HG03342 (cell line): ENCODE measurements at regions not wholly inside any gene's neighbourhood (a gene's known extent, or its start where the extent isn't known, plus 50 kb on each side); places are given as distances from the start of the nearest gene placed in this dataset.

Experiments used
- ATAC-seq: cut with Tn5 transposase; IDR thresholded peaks from one replicate; pipeline ENCODE4 v1.9.1; 2021; ENCODE audit warnings: mild to moderate bottlenecking, moderate library complexity; ENCODE audit not compliant: unreplicated experiment

DNA sequence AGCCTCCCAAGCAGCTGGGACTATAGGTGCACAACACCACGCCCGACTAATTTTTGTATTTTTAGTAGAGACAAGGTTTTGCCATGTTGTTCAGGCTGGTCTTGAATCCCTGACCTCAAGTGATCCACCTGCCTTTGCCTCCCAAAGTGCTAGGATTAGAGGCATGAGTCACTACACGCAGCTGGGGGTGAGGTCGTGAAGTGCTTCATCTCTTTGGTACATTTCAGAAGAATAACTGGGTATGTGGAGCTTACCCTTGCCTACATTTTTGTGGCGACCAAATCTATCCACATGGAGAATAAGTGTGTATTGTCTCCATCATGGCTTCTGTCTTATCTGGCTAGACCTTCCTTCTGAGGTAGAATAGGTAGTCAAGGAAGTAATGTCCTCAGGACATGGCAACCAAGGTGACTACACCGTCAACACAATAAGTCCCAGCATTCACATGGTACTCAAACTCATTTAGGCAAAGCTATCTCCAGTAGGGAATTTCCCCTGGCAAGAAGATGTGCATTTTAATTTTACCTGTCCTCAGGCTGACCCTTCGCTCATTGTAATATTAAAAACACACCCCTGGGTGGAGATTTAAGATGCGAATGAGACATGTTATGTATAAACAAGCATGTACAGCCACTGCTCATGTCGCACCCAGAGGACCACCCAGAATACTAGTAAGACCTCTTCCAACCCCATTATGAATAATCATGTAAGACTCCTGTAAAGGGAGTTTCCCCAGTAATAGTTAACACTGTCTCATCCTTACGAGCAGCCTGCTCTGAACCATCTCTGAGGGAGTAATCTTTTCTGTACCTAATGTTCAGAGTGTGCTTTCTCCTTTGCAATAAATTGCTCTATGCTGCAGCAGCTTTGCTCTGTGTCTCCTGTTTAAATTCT lies 1173.2 kb downstream of the TAF11L14 start:
- no peak for ATAC-seq

DNA sequence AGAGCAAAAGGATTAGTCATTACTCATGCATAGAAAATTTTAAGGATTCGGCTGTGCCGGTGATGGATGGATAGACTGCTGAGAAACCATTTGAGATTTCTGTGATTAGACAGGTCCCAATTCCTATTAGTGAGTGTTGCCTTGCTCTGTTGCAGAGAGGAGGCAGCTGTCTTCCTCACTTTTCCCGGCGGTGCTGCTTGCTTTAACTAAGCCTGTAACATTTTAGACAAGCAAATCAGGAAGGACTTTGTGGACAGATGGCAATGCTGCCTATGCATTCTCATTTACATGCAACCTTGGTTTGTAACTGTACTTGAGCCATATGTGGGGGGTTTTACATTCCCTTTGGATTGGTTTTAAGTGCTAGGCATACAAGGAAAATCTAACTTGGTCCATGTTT lies 1176.3 kb downstream of the CDH18 start:
- ATAC-seq = no peak

DNA sequence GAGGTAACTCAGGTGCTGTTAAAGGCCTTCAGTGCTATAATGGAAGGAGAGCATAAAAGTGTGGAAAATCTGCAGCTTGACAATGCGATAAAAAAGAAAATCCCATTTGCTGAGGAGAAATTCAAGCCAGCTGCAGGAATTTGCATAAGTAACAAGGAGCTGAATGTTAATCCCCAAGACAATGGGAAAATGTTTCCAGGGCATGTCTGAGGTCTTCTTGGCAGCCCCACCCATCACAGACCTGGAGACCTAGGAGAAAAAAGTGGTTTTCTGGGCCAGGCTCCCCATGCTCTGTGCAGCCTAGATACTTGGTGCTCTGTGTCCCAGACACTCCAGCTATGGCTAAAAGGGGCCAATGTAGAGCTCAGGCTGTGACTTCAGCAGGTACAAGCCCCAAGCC lies 1159.6 kb downstream of the CDH18 start:
- ATAC-seq = no peak

DNA sequence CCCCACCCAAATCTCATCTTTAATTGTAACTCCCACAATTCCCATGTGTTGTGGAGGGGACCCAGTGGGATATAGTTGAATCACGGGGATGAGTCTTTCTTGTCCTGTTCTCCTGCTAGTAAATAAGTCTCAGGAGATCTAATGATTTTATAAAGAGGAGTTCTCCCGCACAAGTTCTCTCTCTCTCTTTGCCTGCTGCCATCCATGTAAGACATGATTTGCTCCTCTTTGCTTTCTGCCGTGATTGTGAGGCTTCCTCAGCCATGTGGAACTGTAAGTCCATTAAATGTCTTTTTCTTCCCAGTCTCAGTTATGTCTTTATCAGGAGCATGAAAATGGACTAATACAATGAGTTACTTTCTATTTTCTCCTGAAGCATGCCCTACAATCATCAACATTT lies 1158.5 kb downstream of the CDH18 start:
- no peak for ATAC-seq

DNA sequence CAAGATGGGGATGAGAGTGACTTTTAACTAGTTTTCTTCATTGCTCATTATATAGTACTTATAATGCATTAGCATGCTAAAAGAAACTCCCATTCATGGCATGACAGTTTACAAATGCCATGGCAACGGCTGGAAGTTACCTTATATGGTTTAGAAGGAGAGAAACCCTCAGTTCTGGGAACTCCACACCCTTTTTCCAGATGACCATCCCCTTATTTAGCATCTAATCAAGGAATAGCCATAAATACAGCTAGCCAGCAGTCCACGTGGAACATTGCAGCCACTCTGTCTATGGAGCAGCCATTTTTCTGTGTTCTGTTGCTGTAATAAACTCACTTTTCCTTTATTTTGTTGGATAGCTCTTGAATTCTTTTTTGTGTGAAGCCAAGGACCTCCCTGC lies 1137.8 kb downstream of the CDH18 start:
- no peak for ATAC-seq

DNA sequence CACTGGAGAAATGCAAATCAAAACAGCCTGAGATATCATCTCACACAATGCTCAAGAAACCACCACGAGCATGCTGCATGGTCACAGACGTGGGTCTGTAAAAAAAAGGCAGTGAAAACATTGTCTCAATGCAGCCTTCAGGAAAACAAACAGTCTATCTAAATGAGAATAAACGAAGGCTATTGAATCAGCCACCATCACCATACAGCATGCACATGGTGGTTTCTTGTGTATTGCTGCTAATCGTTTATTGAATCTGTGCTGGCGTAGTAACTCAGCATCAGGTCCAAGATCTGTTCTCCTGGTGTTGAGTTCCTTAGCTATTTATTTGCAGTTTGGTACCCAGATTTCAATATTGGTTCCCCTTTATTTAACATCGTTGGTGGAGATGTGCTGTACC lies 1115.0 kb downstream of the CDH18 start:
- ATAC-seq = no peak

DNA sequence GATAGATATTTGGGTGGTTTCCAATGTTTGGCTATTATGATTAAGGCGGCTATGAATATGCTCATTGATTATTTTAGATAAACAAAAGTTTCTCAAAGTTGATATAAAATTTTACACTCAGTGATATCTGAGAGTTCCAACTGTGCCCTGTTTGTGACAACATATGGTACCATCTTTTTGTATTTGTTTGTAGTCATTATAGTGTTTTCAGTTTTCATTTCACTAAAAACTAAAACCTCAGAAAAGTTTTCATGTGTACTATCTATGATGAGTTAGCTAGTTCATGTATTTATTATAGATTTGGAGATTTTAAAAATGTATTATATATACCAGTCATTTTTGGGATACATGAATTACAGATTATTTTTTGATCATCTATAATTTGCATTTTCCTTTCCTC lies 1111.4 kb downstream of the CDH18 start:
- no peak for ATAC-seq

DNA sequence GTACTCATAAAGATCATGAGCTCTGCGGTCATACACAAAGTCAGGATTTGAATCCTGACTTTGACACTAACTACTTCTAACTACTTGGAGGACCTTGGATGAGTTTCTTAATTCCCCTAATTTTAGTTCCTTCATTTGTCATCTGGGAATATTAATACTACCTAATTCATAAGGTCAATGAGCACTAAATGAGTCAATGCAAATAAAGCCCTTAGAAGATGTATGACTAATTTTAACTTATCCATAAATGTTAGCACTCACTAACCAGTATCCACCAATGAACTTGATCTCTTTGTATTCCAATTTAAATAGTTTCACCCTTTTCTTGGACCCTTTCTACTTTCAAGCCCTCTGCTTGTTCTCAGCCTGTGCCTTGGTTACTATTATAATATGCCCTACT lies 1106.4 kb downstream of the CDH18 start:
- no peak for ATAC-seq

DNA sequence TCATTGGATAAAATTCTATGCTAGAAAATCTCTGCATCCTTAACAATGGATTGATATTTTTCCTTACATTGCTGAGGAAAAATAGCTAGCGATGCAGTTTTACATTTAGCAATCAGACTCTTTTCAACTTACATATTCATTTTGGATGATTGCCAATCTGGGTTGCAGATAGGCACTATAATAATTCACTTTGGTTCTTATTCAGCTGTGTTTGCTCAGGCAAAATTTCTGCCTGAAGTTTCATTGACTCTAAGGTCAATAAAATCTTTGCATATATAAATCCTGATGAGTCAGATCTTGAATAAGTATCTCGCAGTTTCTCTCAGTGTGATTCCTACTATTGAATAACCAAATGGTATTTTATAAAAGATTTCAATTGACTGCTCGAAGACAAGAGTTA lies 1105.8 kb downstream of the CDH18 start:
- ATAC-seq = no peak

DNA sequence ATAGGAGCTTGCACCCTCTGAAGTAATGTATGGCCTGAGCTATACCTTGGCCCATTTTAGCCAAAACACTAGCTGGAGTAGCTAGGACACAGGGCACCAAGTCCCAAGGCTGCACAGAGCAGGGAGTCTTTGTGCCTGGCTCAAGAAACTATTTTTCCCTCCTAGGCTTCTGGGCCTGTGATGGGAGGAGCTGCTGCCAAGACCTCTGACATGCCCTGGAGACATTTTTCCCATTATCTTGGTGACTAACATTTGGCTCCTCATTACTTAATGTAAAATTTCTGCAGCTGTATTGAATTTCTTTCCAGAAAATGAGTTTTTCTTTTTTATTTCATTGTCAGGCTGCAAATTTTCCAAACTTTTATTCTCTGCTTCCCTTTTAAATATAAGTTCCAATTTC lies 1099.2 kb downstream of the CDH18 start:
- no peak for ATAC-seq

DNA sequence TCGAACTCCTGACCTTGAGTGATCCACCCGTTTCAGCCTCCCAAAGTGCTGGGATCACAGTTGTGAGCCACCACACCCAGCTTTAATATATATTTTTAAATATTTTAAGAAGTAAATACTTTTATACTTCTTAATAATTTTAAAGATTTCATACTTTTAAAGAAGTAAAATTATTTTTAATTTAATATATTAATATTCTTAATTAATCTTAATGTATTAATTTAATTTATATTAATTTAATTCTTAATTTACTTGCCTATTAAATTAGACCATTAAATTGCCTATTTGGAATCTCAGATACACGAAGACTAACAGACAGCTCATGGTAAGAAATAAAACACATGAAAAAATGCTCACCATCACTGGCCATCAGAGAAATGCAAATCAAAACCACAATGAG lies 1087.4 kb downstream of the CDH18 start:
- no peak for ATAC-seq

DNA sequence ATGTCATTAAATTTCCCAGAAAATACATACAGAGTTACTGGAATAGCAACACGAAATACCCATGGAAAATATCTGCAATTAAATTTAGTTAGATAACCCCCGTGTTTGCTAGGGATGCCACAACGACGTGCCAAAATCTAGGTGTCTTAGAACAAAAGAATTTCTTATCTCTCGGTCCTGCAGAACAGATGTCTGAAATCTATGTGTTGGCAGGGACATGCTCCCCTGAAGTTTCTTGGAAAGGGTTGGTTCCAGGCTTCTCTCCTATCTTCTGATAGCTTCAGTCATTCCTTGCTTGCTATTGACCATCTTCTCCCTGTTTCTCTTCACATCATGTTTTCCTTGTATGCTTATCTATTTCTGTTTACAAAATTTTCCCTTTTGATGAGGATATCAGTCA lies 1067.0 kb downstream of the CDH18 start:
- ATAC-seq = no peak

DNA sequence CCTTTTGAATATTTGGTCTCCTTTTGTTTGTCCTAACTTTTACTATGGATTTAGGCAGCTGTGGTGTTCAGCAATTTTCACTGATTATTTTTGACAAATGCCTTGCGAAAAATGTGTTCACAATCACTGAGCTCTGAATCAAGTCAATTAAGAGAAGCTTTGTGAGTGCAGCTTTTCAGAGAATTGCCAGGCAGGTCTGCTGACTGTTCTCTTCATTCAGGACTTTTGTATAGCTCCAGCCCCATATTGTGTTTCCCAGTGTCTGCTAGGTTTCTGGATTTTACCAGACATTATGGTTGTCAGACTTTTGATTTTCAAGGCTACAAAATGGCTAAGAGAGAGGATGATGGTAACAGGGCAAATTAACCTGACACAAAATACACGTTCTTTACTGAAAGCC lies 1055.9 kb downstream of the CDH18 start:
- no peak for ATAC-seq

DNA sequence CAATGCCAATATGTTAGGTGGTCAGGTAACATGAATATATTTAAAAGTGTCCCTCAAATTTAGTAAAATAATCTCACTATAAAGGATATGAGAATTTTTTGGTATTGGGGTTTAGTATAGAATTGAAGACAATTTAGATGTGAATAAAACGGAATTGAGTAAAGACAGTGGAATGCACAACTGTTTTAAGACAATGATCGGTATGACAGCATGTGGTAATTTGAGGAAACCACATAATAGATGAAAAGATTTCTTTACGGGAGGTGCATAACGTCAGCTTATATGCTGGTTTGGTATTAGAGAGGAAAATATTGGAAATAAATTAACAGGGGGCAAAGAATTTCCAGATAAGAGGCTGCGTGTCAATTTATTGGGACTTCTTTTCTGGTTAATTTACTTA lies 1043.2 kb downstream of the CDH18 start:
- ATAC-seq = no peak

DNA sequence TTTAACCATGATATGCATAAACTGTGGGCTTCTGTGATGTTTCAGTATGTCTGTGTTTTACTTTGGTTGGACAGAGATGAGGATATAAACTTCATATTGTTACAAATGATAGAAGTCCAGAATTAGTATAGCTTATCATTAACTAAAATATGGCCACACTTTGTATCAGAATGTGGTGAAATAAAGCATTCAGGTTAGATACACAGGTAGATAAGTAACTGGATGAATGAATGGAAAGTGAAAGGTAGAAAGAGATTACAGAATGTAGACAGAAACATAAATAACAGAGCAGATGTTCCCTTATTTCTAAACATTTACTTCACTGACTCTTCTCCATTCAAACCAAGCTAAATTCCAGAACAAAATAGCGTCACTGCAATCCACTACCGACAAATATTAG lies 1033.8 kb downstream of the CDH18 start:
- ATAC-seq = no peak

DNA sequence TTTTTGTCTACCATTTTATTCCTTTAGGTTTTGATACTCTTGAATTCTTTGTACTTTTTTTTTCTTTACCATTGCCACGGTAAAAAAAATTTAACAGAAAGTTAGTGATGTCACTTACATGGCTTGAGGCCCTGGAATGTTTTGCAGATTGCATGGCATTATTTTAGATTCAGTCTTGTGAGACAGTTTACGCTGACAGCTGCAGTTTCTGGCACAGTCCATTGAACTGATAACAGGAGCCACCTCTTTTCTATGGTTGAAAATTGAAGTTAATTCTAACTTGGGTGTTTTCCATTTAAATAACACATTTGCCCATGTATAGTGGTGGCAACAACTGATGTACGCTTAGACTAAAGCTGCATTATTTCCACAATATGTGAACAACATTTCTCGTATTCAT lies 1028.5 kb downstream of the CDH18 start:
- no peak for ATAC-seq

DNA sequence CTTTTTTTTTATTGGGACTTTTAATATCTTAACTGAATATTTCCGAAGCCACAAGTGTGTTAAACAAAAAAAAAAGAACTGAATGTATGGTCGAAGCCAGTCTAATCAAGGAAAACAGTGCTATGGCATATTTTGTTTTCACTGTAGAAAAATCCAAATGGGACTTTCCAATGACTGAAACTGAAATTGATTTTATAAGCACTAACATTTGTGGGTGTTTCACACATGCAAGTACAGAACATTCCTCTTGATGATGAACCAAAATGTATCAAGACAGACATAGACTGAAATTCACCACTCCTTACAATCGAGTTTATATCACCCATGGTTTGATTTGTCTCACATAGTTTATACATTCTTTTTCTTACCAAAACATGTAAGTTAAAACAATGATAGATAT lies 1026.8 kb downstream of the CDH18 start:
- no peak for ATAC-seq

DNA sequence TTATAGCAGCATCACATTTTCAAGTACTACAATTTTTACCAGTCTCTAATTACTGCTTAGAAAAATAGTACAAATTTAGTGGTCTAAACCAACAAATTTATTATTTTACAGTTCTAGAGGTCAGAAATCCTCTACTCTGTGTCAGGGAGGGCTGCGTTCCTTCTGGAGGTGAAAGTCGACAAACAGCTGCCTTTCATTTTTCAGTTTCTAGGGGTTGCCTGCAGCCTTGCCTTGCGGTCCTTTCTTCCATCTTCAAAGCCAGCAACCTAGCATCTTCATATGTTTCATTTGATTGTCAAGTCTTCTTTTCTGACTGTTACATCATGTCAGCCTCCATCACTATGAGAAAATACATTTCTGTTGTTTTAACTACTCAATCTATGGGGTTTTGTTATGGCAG lies 1022.1 kb downstream of the CDH18 start:
- ATAC-seq = no peak

DNA sequence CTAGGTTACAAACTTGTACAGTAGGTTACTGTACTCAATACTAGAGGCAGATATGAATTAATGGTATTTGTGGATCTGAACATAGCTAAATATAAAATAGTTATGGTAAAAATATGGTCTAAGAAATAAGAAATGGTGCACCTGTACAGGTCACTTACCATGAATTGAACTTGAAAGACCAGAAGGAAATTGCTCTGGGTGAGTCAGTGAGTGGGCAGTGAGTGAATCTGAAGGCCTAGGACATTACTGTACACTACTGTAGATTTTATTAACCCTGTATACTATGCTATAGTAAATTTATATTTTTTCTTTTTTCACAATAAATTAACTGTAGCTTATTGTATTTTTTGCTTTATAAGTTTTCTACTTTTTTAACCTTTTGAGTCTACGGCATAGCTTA lies 1020.4 kb downstream of the CDH18 start:
- ATAC-seq = no peak

DNA sequence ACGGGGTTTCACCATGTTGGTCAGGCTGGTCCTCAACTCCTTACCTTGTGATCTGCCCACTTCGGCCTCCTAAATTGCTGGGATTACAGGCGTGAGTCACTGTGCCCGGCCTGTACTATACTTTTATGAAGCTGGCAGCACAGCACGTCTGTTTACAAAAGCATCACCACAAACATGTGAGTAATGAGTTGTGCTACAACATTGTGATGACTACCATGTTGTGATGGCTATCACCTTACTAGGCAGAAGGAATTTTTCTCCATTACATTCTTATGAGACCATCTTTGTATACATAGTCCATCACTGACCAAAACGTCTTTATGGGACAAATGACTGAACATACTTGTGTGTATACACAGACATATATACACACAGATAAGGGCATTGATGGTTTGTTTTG lies 1019.0 kb downstream of the CDH18 start:
- ATAC-seq = no peak

DNA sequence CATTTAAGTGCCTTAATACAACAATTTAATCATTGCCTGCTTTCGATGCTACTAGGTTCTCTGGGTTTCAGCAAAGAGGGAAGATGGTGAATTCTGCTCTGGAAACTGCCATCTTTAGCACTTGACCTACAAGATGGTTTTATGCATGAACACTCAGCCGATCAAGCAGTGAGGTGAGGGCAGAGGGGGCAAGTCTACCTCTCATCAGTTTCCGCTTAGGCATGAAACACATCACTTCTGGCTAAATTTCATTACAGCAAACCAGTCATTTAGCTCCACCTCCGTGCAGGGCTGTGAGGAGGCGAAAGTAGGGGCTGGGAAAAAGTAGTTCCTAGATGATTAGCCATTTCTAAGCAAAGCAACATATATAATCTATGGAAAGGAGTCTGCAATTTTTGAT lies 1018.0 kb downstream of the CDH18 start:
- ATAC-seq = no peak

DNA sequence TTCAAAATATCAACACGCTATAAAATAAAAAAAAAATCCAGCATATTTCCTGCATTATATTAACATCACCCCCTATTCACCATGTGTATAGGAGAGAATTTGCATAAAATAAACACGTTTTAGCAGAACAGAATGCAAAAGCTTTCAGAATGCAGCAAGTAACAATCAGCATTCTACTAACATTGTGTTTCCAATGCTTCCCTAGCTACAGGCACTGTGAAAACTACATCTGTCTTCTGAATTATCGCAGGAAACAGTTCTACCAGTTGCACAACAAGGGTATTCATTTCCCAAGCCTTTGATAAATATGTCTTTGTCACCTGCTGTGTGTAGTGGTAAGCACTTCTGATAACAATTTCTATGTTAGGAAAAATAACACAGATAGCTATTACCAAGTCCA lies 1015.8 kb downstream of the CDH18 start:
- ATAC-seq = no peak

DNA sequence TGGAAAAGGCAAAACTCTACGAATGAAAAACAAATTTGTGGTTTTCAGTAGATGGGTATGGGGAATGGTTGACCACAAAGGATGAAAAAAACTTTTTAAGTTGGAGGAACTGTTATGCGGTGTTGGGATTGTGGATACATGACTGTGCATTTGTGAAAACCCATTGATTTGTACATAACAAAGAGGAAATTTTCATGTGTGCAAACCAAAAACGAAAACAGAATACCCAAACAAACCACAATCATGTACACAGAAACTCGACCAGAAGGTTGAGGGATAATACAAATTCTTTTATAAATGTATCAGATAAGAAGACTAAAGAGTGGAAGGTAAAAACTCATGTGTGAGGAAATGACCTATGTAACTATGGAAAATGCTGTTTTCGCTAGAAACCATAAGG lies 1012.4 kb downstream of the CDH18 start:
- ATAC-seq = no peak
